T-helper 1 cell treated with Interleukin-12 subunit alpha and Interleukin-12 subunit beta and Interleukin-4 antibody, amounts not matched to agents 30 μg/mL and 1 μg/mL, for 36 hours (primary cell): ENCODE measurements at regions not wholly inside any gene's neighbourhood (a gene's known extent, or its start where the extent isn't known, plus 50 kb on each side); places are given as distances from the start of the nearest gene placed in this dataset.
A peak's percentile ranks its signal among the peaks of the same experiment; 100 is the strongest.
"Not testable (repeated sequence)": the region's sequence is repeated elsewhere in the genome, so short reads cannot be mapped to it uniquely, and the experiment has no call there.

Source experiments
- H3K27ac Mint-ChIP-seq: one replicate; pipeline ENCODE4 v1.8.0; 2021; ENCODE audit warnings: mild to moderate bottlenecking, mixed read lengths
- H3K27me3 Mint-ChIP-seq: one replicate; pipeline ENCODE4 v1.8.0; 2021; ENCODE audit warnings: low read depth, mixed read lengths
- H3K36me3 Mint-ChIP-seq: one replicate; pipeline ENCODE4 v1.8.0; 2021; ENCODE audit warnings: low read depth, mixed read lengths
- H3K4me1 Mint-ChIP-seq: one replicate; pipeline ENCODE4 v1.8.0; 2021; ENCODE audit warnings: low read depth, mixed read lengths
- H3K4me3 Mint-ChIP-seq: one replicate; pipeline ENCODE4 v1.8.0; 2021; ENCODE audit warnings: mild to moderate bottlenecking, moderate library complexity, mixed read lengths
- H3K9me3 Mint-ChIP-seq: one replicate; pipeline ENCODE4 v1.8.0; 2021; ENCODE audit warnings: mixed read lengths

- not testable (repeated sequence) for H3K36me3 Mint-ChIP-seq, H3K4me3 Mint-ChIP-seq, H3K27me3 Mint-ChIP-seq, H3K27ac Mint-ChIP-seq, H3K4me1 Mint-ChIP-seq
- peaks cover 28% of the 10 kb centered on the region for H3K9me3 Mint-ChIP-seq
Observed at GRCh38 chr16:88185976-88186888, 196.5 kb upstream of the ZNF469 start.

GRCh38 chr16:88186889-88187870 is 195.6 kb upstream of the ZNF469 start:
- H3K4me1 Mint-ChIP-seq, H3K27me3 Mint-ChIP-seq, H3K27ac Mint-ChIP-seq, H3K36me3 Mint-ChIP-seq, H3K4me3 Mint-ChIP-seq: not testable (repeated sequence)
- H3K9me3 Mint-ChIP-seq = peaks cover 28% of the 10 kb centered on the region

GRCh38 chr16:88188171-88188895 is 194.4 kb upstream of the ZNF469 start:
- H3K4me1 Mint-ChIP-seq, H3K27me3 Mint-ChIP-seq, H3K36me3 Mint-ChIP-seq, H3K27ac Mint-ChIP-seq, H3K4me3 Mint-ChIP-seq: not testable (repeated sequence)
- peaks cover 35% of the 10 kb centered on the region for H3K9me3 Mint-ChIP-seq

- H3K4me3 Mint-ChIP-seq, H3K27me3 Mint-ChIP-seq, H3K36me3 Mint-ChIP-seq, H3K4me1 Mint-ChIP-seq, H3K27ac Mint-ChIP-seq: not testable (repeated sequence)
- peaks cover 24% of the 10 kb centered on the region for H3K9me3 Mint-ChIP-seq
Observed at GRCh38 chr16:88190592-88191095, 192.1 kb upstream of the ZNF469 start.

- H3K9me3 Mint-ChIP-seq = peaks cover 19% of the 10 kb centered on the region
- not testable (repeated sequence) for H3K27me3 Mint-ChIP-seq, H3K4me3 Mint-ChIP-seq, H3K27ac Mint-ChIP-seq, H3K36me3 Mint-ChIP-seq, H3K4me1 Mint-ChIP-seq
Observed at GRCh38 chr16:88191168-88191567, 191.6 kb upstream of the ZNF469 start.

- H3K27ac Mint-ChIP-seq = peak overlapping the region; percentile 11
- peaks cover 3% of the 10 kb centered on the region for H3K36me3 Mint-ChIP-seq
- no peaks in the 10 kb centered on the region for H3K4me1 Mint-ChIP-seq
- peaks cover 4% of the 10 kb centered on the region for H3K27me3 Mint-ChIP-seq
- H3K4me3 Mint-ChIP-seq = no peak overlapping the region
- H3K9me3 Mint-ChIP-seq = peaks cover 19% of the 10 kb centered on the region
Observed at GRCh38 chr16:88192601-88193000, 190.2 kb upstream of the ZNF469 start.

- not testable (repeated sequence) for H3K4me3 Mint-ChIP-seq, H3K27ac Mint-ChIP-seq, H3K4me1 Mint-ChIP-seq, H3K27me3 Mint-ChIP-seq, H3K36me3 Mint-ChIP-seq
- H3K9me3 Mint-ChIP-seq = peaks cover 12% of the 10 kb centered on the region
Observed at GRCh38 chr16:88193706-88194396, 188.9 kb upstream of the ZNF469 start.

- H3K4me3 Mint-ChIP-seq = no peak overlapping the region
- no peak overlapping the region for H3K27ac Mint-ChIP-seq
- H3K36me3 Mint-ChIP-seq = peaks cover 3% of the 10 kb centered on the region
- peaks cover 7% of the 10 kb centered on the region for H3K9me3 Mint-ChIP-seq
- H3K4me1 Mint-ChIP-seq = no peaks in the 10 kb centered on the region
- peaks cover 4% of the 10 kb centered on the region for H3K27me3 Mint-ChIP-seq
Observed at GRCh38 chr16:88194397-88195268, 188.1 kb upstream of the ZNF469 start.

GRCh38 chr16:88195269-88195705 is 187.5 kb upstream of the ZNF469 start:
- Mint-ChIP-seq H3K36me3 (peaks cover 3% of the 10 kb centered on the region), H3K9me3 (peaks cover 7% of the 10 kb centered on the region), H3K4me1 (no peaks in the 10 kb centered on the region), H3K4me3 (no peak overlapping the region), H3K27me3 (peaks cover 4% of the 10 kb centered on the region), H3K27ac (no peak overlapping the region)

GRCh38 chr16:88195911-88196465 is 186.8 kb upstream of the ZNF469 start:
- peaks cover 4% of the 10 kb centered on the region for H3K27me3 Mint-ChIP-seq
- H3K27ac Mint-ChIP-seq = no peak overlapping the region
- H3K4me1 Mint-ChIP-seq = no peaks in the 10 kb centered on the region
- H3K9me3 Mint-ChIP-seq = peaks cover 7% of the 10 kb centered on the region
- H3K4me3 Mint-ChIP-seq = no peak overlapping the region
- H3K36me3 Mint-ChIP-seq = peaks cover 3% of the 10 kb centered on the region

GRCh38 chr16:88196471-88197400 is 186.0 kb upstream of the ZNF469 start:
- peaks cover 3% of the 10 kb centered on the region for H3K36me3 Mint-ChIP-seq
- H3K9me3 Mint-ChIP-seq = peaks cover 7% of the 10 kb centered on the region
- H3K4me3 Mint-ChIP-seq = no peak overlapping the region
- no peaks in the 10 kb centered on the region for H3K4me1 Mint-ChIP-seq
- no peak overlapping the region for H3K27ac Mint-ChIP-seq
- H3K27me3 Mint-ChIP-seq = peaks cover 4% of the 10 kb centered on the region
